ENCODE measurements at regions not wholly inside any gene's neighbourhood (a gene's known extent, or its start where the extent isn't known, plus 50 kb on each side); places are given as distances from the start of the nearest gene placed in this dataset.

DNA sequence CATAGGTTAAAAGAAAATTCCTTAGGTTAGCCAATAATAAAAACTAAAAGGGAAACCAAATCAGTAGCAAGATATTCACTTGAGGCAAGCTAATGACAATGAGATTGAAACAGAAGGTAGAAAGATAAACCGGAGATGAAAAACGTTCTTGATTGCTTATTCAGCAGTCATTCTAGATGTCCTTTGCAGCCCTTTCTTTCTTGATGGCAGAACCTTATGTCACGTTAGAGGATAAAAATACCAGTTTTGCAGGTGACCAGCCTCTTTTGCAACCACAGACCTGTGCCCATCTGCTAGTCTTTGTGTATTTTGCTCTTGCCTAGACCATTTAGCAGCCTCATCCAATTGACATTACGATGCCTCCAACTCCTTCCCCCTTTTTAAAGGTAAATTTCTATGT is 337.8 kb downstream of the DMAC1 start:
- WGBS (ENCODE audit: low lambda C conversion rate): 61% methylated on average over 4 of the region's 4 CpGs
- CTCF ChIA-PET: interaction anchor here (1.5 kb wide), 1 partner anchor 108 kb away, joined by 3 read pairs; no protein-coding TSS in a partner anchor

DNA sequence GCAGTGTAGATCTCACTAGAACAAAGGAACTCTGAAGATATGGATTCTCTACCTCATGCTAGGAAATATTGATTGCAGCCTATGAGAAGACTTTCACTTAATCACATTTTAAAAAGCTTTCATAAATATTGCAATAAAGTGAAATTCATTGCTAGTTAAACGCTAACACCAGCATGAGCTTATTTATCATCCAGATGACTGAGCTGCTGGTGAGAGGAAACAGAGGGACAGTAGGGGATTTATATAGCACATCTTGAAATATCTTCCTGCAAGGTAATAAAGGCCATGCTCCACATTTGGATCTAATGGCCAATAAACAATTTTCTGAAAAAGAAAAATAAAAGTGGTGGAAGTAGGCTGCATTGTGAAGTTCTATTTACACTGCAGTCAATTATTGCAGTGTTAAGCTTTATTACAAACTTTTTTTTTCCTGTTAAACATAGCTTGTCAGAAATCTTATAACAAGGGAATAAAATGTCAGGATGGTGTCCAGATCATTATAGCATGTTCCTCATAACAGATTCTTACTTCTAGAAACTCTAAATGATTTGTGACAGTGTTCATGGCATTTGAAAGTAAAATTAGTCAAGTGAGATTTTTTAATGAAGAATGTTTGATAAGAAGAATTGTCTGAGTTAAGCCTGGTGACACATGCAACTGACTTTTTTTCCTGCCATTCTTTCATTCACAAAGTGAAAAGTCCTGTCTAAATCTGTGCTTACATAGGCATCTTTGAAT is 342.6 kb downstream of the DMAC1 start:
- Histone ChIP-seq H3F3A (replicated peaks; ENCODE audit: insufficient read depth) (no peaks in the 10 kb centered on the region), H2AFZ (ENCODE audit: low read depth) (no peak overlapping the region), H3K9ac (no peak overlapping the region), H3K9me3 (no peaks in the 10 kb centered on the region), H3K27ac (ENCODE audit: low read depth in 2 of 2, low read length in 1 of 2) (no peak overlapping the region), H3K36me3 (replicated peaks in 1 of 2; ENCODE audit: control insufficient read depth in 1 of 2, insufficient read depth in 2 of 2, low read length in 1 of 2) (peaks cover 0 to 3% of the 10 kb centered on the region in 2 experiments), H3K9me2 (no peaks in the 10 kb centered on the region), H3K4me2 (no peak overlapping the region), H3K27me3 (ENCODE audit: insufficient read depth) (no peaks in the 10 kb centered on the region), H3K4me1 (ENCODE audit: control insufficient read depth in 1 of 2, insufficient read depth in 2 of 2, low read depth in 1 of 2, low read length in 1 of 2) (no peaks in the 10 kb centered on the region; a peak in 1 of 4 replicates), H3K4me3 (ENCODE audit: low read depth in 2 of 2, low read length in 1 of 2) (no peak overlapping the region), H3K79me2 (ENCODE audit: insufficient read depth) (no peaks in the 10 kb centered on the region), H4K20me1 (ENCODE audit: insufficient read depth) (no peaks in the 10 kb centered on the region)
- ChIA-PET CTCF (interaction anchor here (0.6 to 1.3 kb wide), 4 partner anchors 8 to 286 kb away, joined by 3 to 5 read pairs (median 3); no protein-coding TSS in a partner anchor), POLR2A (no interaction called here)
- no peak for DNase-seq
- 92% methylated on average over 1 of the region's 1 CpG for WGBS (ENCODE audit: low lambda C conversion rate)
- TF ChIP-seq NFIC (IDR thresholded peaks at IDR 0.05; ENCODE audit: borderline replicate concordance): no peak
- no peak for TF ChIP-seq ELF1 (IDR thresholded peaks at IDR 0.05)
- TF ChIP-seq YY1 (IDR thresholded peaks at IDR 0.05; ENCODE audit: low read depth): no peak
- TF ChIP-seq FOXJ3 (CRISPR knock-in tag; IDR thresholded peaks at IDR 0.05): no peak
- TF ChIP-seq SIN3A (IDR thresholded peaks at IDR 0.05; ENCODE audit: borderline replicate concordance, low read depth, low read length): no peak
- TF ChIP-seq FOSL2 (IDR thresholded peaks at IDR 0.05; ENCODE audit: borderline replicate concordance, low read depth): no peak
- no peak for TF ChIP-seq RXRA (IDR thresholded peaks at IDR 0.05; ENCODE audit: borderline replicate concordance, low read depth)
- no peak for TF ChIP-seq EP300 (IDR thresholded peaks at IDR 0.05; ENCODE audit: borderline replicate concordance in 1 of 2, low read depth in 1 of 2, low read length in 1 of 2)
- TF ChIP-seq, protein P1, sequence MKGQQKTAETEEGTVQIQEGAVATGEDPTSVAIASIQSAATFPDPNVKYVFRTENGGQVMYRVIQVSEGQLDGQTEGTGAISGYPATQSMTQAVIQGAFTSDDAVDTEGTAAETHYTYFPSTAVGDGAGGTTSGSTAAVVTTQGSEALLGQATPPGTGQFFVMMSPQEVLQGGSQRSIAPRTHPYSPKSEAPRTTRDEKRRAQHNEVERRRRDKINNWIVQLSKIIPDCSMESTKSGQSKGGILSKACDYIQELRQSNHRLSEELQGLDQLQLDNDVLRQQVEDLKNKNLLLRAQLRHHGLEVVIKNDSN (IDR thresholded peaks at IDR 0.05; ENCODE audit: borderline replicate concordance, low read depth): no peak
- no peak for TF ChIP-seq GATA2 (CRISPR knock-in tag; IDR thresholded peaks at IDR 0.05)
- TF ChIP-seq TEAD4 (IDR thresholded peaks at IDR 0.05; ENCODE audit: borderline replicate concordance, insufficient read depth): no peak

More for the DNA sequence above, 337.8 kb downstream of the DMAC1 start:
- Histone ChIP-seq H2AFZ (ENCODE audit: low read depth) (no peak overlapping the region), H3K27me3 (ENCODE audit: insufficient read depth) (no peaks in the 10 kb centered on the region), H3K9me3 (no peaks in the 10 kb centered on the region), H3K4me2 (no peak overlapping the region), H3K4me3 (ENCODE audit: low read depth in 2 of 2, low read length in 1 of 2) (no peak overlapping the region), H3K27ac (ENCODE audit: low read depth in 2 of 2, low read length in 1 of 2) (no peak overlapping the region), H3K9me2 (no peaks in the 10 kb centered on the region), H3K4me1 (ENCODE audit: control insufficient read depth in 1 of 2, insufficient read depth in 2 of 2, low read depth in 1 of 2, low read length in 1 of 2) (no peaks in the 10 kb centered on the region; a peak in 1 of 4 replicates), H3K79me2 (ENCODE audit: insufficient read depth) (no peaks in the 10 kb centered on the region), H4K20me1 (ENCODE audit: insufficient read depth) (no peaks in the 10 kb centered on the region), H3K36me3 (replicated peaks in 1 of 2; ENCODE audit: control insufficient read depth in 1 of 2, insufficient read depth in 2 of 2, low read length in 1 of 2) (peaks cover 0 to 3% of the 10 kb centered on the region in 2 experiments), H3F3A (replicated peaks; ENCODE audit: insufficient read depth) (no peaks in the 10 kb centered on the region), H3K9ac (no peak overlapping the region)
- TF ChIP-seq EP300 (IDR thresholded peaks at IDR 0.05; ENCODE audit: borderline replicate concordance in 1 of 2, low read depth in 1 of 2, low read length in 1 of 2) (no peak), FOXM1 (IDR thresholded peaks at IDR 0.05; ENCODE audit: low read depth) (no peak), TEAD4 (IDR thresholded peaks at IDR 0.05; ENCODE audit: borderline replicate concordance, insufficient read depth) (no peak), NRF1 (IDR thresholded peaks at IDR 0.05; ENCODE audit: low read depth, low read length) (no peak), POLR2AphosphoS5 (IDR thresholded peaks at IDR 0.05; ENCODE audit: low read depth, low read length) (no peak), TAF1 (IDR thresholded peaks at IDR 0.05; ENCODE audit: borderline replicate concordance, low read depth, low read length) (no peak), NFIC (IDR thresholded peaks at IDR 0.05; ENCODE audit: borderline replicate concordance) (no peak)
- TF ChIP-seq, protein P2, sequence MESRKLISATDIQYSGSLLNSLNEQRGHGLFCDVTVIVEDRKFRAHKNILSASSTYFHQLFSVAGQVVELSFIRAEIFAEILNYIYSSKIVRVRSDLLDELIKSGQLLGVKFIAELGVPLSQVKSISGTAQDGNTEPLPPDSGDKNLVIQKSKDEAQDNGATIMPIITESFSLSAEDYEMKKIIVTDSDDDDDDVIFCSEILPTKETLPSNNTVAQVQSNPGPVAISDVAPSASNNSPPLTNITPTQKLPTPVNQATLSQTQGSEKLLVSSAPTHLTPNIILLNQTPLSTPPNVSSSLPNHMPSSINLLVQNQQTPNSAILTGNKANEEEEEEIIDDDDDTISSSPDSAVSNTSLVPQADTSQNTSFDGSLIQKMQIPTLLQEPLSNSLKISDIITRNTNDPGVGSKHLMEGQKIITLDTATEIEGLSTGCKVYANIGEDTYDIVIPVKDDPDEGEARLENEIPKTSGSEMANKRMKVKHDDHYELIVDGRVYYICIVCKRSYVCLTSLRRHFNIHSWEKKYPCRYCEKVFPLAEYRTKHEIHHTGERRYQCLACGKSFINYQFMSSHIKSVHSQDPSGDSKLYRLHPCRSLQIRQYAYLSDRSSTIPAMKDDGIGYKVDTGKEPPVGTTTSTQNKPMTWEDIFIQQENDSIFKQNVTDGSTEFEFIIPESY (IDR thresholded peaks at IDR 0.05; ENCODE audit: borderline replicate concordance, low read depth): no peak
- DNase-seq: no peak
- POLR2A ChIA-PET: no interaction called here

All from SK-N-SH (cell line).